Esophagus muscularis mucosa (tissue), 4 donors: ENCODE measurements at regions not wholly inside any gene's neighbourhood (a gene's known extent, or its start where the extent isn't known, plus 50 kb on each side); places are given as distances from the start of the nearest gene placed in this dataset.

ENCODE experiments used
- EP300 ChIP-seq: sonication (generic); formaldehyde crosslinking; IDR thresholded peaks from one replicate; pipeline ENCODE4 v1.6.1; 2017; ENCODE audit warnings: antibody characterized with exemption
- POLR2A ChIP-seq: fragments of 450-650 bp; IDR thresholded peaks from one replicate; pipeline ENCODE4 v1.6.1; 2017; ENCODE audit warnings: antibody characterized with exemption, moderate library complexity, mild to moderate bottlenecking, low read depth
- TF ChIP-seq, protein P1 (sequence below), 3 experiments: fragments of 200-600 bp in 2 of 3; fragments of 450-650 bp in 1 of 3; sonication (generic) in 2 of 3; IDR thresholded peaks; one replicate each; pipeline ENCODE4 v1.5.1; 2017 to 2019; ENCODE audit warnings: antibody characterized with exemption in 3 of 3, mild to moderate bottlenecking in 2 of 3, moderate library complexity in 1 of 3

DNA sequence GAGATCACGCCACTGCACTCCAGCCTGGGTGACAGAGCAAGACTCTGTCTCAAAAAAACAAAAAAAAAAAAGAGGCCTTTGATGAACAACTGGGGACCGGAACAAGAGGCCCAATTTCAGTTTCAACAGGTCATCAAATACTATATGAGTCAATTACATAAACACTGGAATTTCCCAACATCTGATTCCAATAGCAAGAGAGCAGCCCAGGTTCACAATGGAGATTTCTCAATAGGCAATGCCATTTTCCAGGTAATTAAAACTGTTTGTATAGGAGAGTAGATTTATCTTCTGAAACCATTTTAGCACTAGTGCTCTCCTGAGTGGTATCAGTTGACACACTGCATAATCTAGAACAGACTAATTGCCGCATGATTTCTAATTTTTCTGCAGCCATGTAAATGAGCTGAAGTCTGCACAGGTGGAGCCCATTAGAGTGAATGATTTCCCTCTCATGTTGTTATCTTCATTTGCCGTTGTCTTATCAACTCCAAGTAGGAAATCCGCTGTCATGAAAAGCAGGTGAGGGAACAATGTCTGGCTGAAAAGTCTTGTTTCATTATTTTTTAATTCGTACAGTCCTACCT lies 264.1 kb upstream of the MEIS1 start:
- TF ChIP-seq, protein P1, sequence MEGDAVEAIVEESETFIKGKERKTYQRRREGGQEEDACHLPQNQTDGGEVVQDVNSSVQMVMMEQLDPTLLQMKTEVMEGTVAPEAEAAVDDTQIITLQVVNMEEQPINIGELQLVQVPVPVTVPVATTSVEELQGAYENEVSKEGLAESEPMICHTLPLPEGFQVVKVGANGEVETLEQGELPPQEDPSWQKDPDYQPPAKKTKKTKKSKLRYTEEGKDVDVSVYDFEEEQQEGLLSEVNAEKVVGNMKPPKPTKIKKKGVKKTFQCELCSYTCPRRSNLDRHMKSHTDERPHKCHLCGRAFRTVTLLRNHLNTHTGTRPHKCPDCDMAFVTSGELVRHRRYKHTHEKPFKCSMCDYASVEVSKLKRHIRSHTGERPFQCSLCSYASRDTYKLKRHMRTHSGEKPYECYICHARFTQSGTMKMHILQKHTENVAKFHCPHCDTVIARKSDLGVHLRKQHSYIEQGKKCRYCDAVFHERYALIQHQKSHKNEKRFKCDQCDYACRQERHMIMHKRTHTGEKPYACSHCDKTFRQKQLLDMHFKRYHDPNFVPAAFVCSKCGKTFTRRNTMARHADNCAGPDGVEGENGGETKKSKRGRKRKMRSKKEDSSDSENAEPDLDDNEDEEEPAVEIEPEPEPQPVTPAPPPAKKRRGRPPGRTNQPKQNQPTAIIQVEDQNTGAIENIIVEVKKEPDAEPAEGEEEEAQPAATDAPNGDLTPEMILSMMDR (IDR thresholded peaks at IDR 0.05): no peak
- TF ChIP-seq EP300 (no peak), POLR2A (no peak)
